ENCODE measurements at regions not wholly inside any gene's neighbourhood (a gene's known extent, or its start where the extent isn't known, plus 50 kb on each side); places are given as distances from the start of the nearest gene placed in this dataset.

- Histone ChIP-seq H4K91ac (replicated peaks; ENCODE audit: insufficient read length, low read length) (no peak overlapping the region), H3K23ac (ENCODE audit: insufficient read length) (no peak overlapping the region), H3K9me3 (ENCODE audit: insufficient read depth in 2 of 2, low read depth in 1 of 2, low read length in 1 of 2) (no peaks in the 10 kb centered on the region)
- TF ChIP-seq EP300 (IDR thresholded peaks at IDR 0.05; ENCODE audit: borderline replicate concordance in 1 of 2, low read depth in 2 of 2, low read length in 2 of 2) = no peak
- TF ChIP-seq CEBPB (IDR thresholded peaks at IDR 0.05; ENCODE audit: low read depth, low read length) = no peak
- TF ChIP-seq BACH1 (IDR thresholded peaks at IDR 0.05; ENCODE audit: low read length) = no peak
- TF ChIP-seq USF2 (IDR thresholded peaks at IDR 0.05; ENCODE audit: low read length) = no peak
- TF ChIP-seq SP1 (IDR thresholded peaks at IDR 0.05; ENCODE audit: low read depth, low read length) = no peak
- TF ChIP-seq POU5F1 (IDR thresholded peaks at IDR 0.05; ENCODE audit: low read depth, low read length) = no peak
- no peak for TF ChIP-seq SIRT6 (IDR thresholded peaks at IDR 0.05; ENCODE audit: low read length)
- no peak for TF ChIP-seq EZH2 (IDR thresholded peaks at IDR 0.05; ENCODE audit: low read depth, low read length, severe bottlenecking)
- TF ChIP-seq KDM5A (IDR thresholded peaks at IDR 0.05; ENCODE audit: low read length) = no peak
- TF ChIP-seq PHF8 (conservative IDR thresholded peaks at IDR 0.05; ENCODE audit: low read depth, low read length) = no peak
- no peak for TF ChIP-seq KDM4A (IDR thresholded peaks at IDR 0.05; ENCODE audit: low read depth, low read length, severe bottlenecking)
- TF ChIP-seq, protein P1, sequence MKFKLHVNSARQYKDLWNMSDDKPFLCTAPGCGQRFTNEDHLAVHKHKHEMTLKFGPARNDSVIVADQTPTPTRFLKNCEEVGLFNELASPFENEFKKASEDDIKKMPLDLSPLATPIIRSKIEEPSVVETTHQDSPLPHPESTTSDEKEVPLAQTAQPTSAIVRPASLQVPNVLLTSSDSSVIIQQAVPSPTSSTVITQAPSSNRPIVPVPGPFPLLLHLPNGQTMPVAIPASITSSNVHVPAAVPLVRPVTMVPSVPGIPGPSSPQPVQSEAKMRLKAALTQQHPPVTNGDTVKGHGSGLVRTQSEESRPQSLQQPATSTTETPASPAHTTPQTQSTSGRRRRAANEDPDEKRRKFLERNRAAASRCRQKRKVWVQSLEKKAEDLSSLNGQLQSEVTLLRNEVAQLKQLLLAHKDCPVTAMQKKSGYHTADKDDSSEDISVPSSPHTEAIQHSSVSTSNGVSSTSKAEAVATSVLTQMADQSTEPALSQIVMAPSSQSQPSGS (IDR thresholded peaks at IDR 0.05; ENCODE audit: low read length) = no peak
- TF ChIP-seq SUZ12 (IDR thresholded peaks at IDR 0.05; ENCODE audit: low read length) = no peak
These were observed 301.6 kb upstream of the SEMA3D start for GRCh38 chr7:85488406-85488805.

More at GRCh38 chr7:85488406-85488805, 301.6 kb upstream of the SEMA3D start:
- Histone ChIP-seq H3K79me1 (ENCODE audit: low read depth, low read length) (no peaks in the 10 kb centered on the region), H3K4me2 (ENCODE audit: insufficient read depth in 1 of 2, low read depth in 2 of 2, low read length in 2 of 2) (no peak overlapping the region), H2BK5ac (ENCODE audit: low read depth, low read length) (no peak overlapping the region), H2BK15ac (ENCODE audit: low read length) (no peak overlapping the region), H3K23me2 (ENCODE audit: low read depth, low read length) (no peaks in the 10 kb centered on the region), H3K27me3 (replicated peaks in 1 of 4; ENCODE audit: control insufficient read depth in 3 of 4, extremely low read depth in 1 of 4, insufficient read depth in 3 of 4, low read length in 3 of 4) (no peaks in the 10 kb centered on the region), H3K9ac (replicated peaks in 1 of 4; ENCODE audit: extremely low read depth in 1 of 4, low read depth in 3 of 4, low read length in 3 of 4) (no peak overlapping the region), H3K4ac (replicated peaks; ENCODE audit: insufficient read length, low read depth, low read length) (no peak overlapping the region), H4K5ac (ENCODE audit: insufficient read length, low read depth, low read length) (no peak overlapping the region), H2BK12ac (ENCODE audit: low read depth, low read length) (no peak overlapping the region), H2BK20ac (ENCODE audit: low read length) (no peak overlapping the region), H3K4me1 (replicated peaks in 1 of 4; ENCODE audit: control insufficient read depth in 3 of 4, insufficient read depth in 4 of 4, low read length in 3 of 4) (no peaks in the 10 kb centered on the region), H4K8ac (ENCODE audit: extremely low read depth, insufficient read depth, low read length) (no peak overlapping the region), H3K79me2 (ENCODE audit: control insufficient read depth in 1 of 2, insufficient read depth in 2 of 2, low read length in 2 of 2) (no peaks in the 10 kb centered on the region), H3K27ac (ENCODE audit: low read depth, low read length) (no peak overlapping the region), H3K14ac (ENCODE audit: insufficient read length) (no peak overlapping the region), H3K18ac (ENCODE audit: extremely low read depth, low read length) (no peak overlapping the region), H2BK120ac (replicated peaks; ENCODE audit: low read depth, low read length) (no peak overlapping the region), H2AK5ac (ENCODE audit: low read depth, low read length) (no peak overlapping the region), H4K20me1 (replicated peaks in 1 of 2; ENCODE audit: control insufficient read depth in 1 of 2, insufficient read depth in 2 of 2, low read length in 2 of 2) (no peaks in the 10 kb centered on the region), H3K36me3 (ENCODE audit: control insufficient read depth in 2 of 4, insufficient read depth in 4 of 4, low read length in 3 of 4) (no peaks in the 10 kb centered on the region), H3K56ac (replicated peaks; ENCODE audit: insufficient read length, low read depth, low read length) (no peak overlapping the region), H2AFZ (ENCODE audit: low read length) (no peak overlapping the region), H3K4me3 (ENCODE audit: extremely low read depth in 1 of 4, insufficient read depth in 2 of 4, low read depth in 3 of 4, low read length in 4 of 4) (no peak overlapping the region)
- POLR2A ChIA-PET (ENCODE audit: partially characterized antibody) = no interaction called here
- 90% methylated on average over 1 of the region's 1 CpG; no CpG with 5 or more reads in 1 of the 2 experiments for WGBS, 2 experiments (ENCODE audit: extremely low coverage in 1 of 2, insufficient coverage in 1 of 2, insufficient read length in 1 of 2, insufficient replicate concordance in 2 of 2, low coverage in 1 of 2, low lambda C conversion rate in 2 of 2, missing lambda C conversion rate in 1 of 2)
- FAIRE-seq (no peak), DNase-seq (ENCODE audit: low read depth in 1 of 2, low spot score in 2 of 2) (no peak)
- CTCF ChIA-PET (ENCODE audit: partially characterized antibody) = no interaction called here

Data from H1 (cell line).